Gastroesophageal sphincter (tissue), 3 donors: ENCODE measurements at regions not wholly inside any gene's neighbourhood (a gene's known extent, or its start where the extent isn't known, plus 50 kb on each side); places are given as distances from the start of the nearest gene placed in this dataset.

Experiments used
- CTCF ChIP-seq, 4 experiments: fragments of 200-600 bp in 2 of 4; fragments of 450-650 bp in 2 of 4; sonication (generic) in 1 of 4; IDR thresholded peaks; one replicate each; pipeline ENCODE4 v1.5.1; 2017 to 2019; ENCODE audit warnings: antibody characterized with exemption in 4 of 4, mild to moderate bottlenecking in 2 of 4, moderate library complexity in 2 of 4
- POLR2AphosphoS5 ChIP-seq: sonication (generic); formaldehyde crosslinking; IDR thresholded peaks from one replicate; pipeline ENCODE4 v1.6.1; 2017; ENCODE audit warnings: antibody characterized with exemption

- no peak for TF ChIP-seq CTCF (IDR thresholded peaks at IDR 0.05)
- no peak for TF ChIP-seq POLR2AphosphoS5
These were observed 1054.8 kb upstream of the B3GALT2 start for GRCh38 chr1:194241215-194241614.
